ENCODE measurements at regions not wholly inside any gene's neighbourhood (a gene's known extent, or its start where the extent isn't known, plus 50 kb on each side); places are given as distances from the start of the nearest gene placed in this dataset.

DNA sequence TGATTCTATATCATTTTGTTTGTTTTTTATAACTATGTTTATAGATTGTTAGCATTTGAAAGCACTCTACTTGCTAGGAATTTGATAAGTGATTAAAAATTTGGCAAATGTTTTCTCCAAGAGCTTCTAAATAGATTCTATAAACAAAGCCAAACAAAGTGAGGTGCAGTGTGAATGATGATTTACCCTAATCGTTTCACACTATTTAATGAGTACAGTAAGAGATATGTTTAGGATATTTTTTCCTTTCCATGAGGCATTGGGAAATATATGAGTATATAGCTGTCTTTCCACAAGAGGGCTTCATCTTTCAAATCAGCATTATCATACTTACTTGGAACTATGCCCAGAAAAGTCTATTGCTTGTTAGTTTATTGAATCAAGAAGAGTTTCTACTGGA is 277.0 kb upstream of the BRINP3 start:
- Histone ChIP-seq H2AFZ (ENCODE audit: low read depth, low read length) (no peak overlapping the region), H3K27ac (ENCODE audit: low read depth, low read length) (no peak overlapping the region), H3K4me1 (ENCODE audit: insufficient read depth, low read length) (no peaks in the 10 kb centered on the region), H3K9ac (ENCODE audit: low read length) (no peak overlapping the region), H3K36me3 (ENCODE audit: insufficient read depth, low read length) (no peaks in the 10 kb centered on the region), H3K27me3 (ENCODE audit: insufficient read depth, low read length) (no peaks in the 10 kb centered on the region), H3K4me2 (ENCODE audit: low read length) (no peak overlapping the region), H3K4me3 (ENCODE audit: insufficient read depth, low read depth, low read length) (no peak overlapping the region), H4K20me1 (ENCODE audit: insufficient read depth, low read length) (no peaks in the 10 kb centered on the region), H3K79me2 (ENCODE audit: insufficient read depth, low read length) (no peaks in the 10 kb centered on the region), H3K9me3 (ENCODE audit: insufficient read depth, low read depth, low read length) (no peaks in the 10 kb centered on the region)
- H3K4me1 Mint-ChIP-seq (ENCODE audit: low read depth, unreplicated experiment): no peaks in the 10 kb centered on the region
- H3K27ac Mint-ChIP-seq (ENCODE audit: unreplicated experiment): no peak overlapping the region
- H3K27me3 Mint-ChIP-seq (ENCODE audit: low read depth, unreplicated experiment): no peaks in the 10 kb centered on the region
- no peaks in the 10 kb centered on the region for H3K36me3 Mint-ChIP-seq (ENCODE audit: low read depth, unreplicated experiment)
- H3K9me3 Mint-ChIP-seq (ENCODE audit: unreplicated experiment): no peaks in the 10 kb centered on the region
- TF ChIP-seq, protein P1, sequence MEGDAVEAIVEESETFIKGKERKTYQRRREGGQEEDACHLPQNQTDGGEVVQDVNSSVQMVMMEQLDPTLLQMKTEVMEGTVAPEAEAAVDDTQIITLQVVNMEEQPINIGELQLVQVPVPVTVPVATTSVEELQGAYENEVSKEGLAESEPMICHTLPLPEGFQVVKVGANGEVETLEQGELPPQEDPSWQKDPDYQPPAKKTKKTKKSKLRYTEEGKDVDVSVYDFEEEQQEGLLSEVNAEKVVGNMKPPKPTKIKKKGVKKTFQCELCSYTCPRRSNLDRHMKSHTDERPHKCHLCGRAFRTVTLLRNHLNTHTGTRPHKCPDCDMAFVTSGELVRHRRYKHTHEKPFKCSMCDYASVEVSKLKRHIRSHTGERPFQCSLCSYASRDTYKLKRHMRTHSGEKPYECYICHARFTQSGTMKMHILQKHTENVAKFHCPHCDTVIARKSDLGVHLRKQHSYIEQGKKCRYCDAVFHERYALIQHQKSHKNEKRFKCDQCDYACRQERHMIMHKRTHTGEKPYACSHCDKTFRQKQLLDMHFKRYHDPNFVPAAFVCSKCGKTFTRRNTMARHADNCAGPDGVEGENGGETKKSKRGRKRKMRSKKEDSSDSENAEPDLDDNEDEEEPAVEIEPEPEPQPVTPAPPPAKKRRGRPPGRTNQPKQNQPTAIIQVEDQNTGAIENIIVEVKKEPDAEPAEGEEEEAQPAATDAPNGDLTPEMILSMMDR (IDR thresholded peaks at IDR 0.05; ENCODE audit: insufficient read depth, low read depth, low read length): no peak
- TF ChIP-seq EZH2 (IDR thresholded peaks at IDR 0.05; ENCODE audit: insufficient read depth, low read length): no peak
- FAIRE-seq (no peak), DNase-seq (ENCODE audit: low read depth) (peak; percentile 40)
- no peak overlapping the region for H3K4me3 Mint-ChIP-seq (ENCODE audit: unreplicated experiment)

DNA sequence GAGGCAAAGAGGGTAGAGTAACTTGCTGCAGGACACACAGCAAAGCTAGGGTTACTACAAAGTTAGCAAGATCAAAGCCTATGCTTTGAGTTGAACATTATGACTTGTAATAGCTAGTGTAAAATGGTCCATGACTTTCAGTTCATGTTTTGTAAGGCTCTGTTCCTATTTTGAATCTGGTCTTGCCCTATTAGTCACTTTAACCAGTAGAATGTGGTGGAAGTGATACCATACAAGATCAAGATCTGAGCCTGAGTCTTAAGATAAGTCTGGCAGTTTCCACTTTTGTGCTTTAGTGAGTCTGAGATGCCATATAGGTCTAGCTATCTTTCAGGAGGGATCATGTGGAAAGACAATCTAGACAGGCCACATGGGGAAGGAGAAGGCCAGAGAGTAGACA is 282.1 kb upstream of the BRINP3 start:
- Mint-ChIP-seq H3K27ac (ENCODE audit: unreplicated experiment) (no peak overlapping the region), H3K4me1 (ENCODE audit: low read depth, unreplicated experiment) (no peaks in the 10 kb centered on the region)
- peak; percentile 37 for FAIRE-seq

GRCh38 chr1:190762325-190762724 is 284.7 kb upstream of the BRINP3 start:
- H3K27ac Mint-ChIP-seq (ENCODE audit: unreplicated experiment): no peak overlapping the region
- Histone ChIP-seq H3K27me3 (ENCODE audit: insufficient read depth, low read length) (no peaks in the 10 kb centered on the region), H3K27ac (ENCODE audit: low read depth, low read length) (no peak overlapping the region), H3K4me3 (ENCODE audit: insufficient read depth, low read depth, low read length) (no peak overlapping the region), H3K4me1 (ENCODE audit: insufficient read depth, low read length) (no peaks in the 10 kb centered on the region), H2AFZ (ENCODE audit: low read depth, low read length) (no peak overlapping the region), H3K79me2 (ENCODE audit: insufficient read depth, low read length) (no peaks in the 10 kb centered on the region), H3K4me2 (ENCODE audit: low read length) (no peak overlapping the region), H3K9me3 (ENCODE audit: insufficient read depth, low read depth, low read length) (no peaks in the 10 kb centered on the region), H3K9ac (ENCODE audit: low read length) (no peak overlapping the region), H3K36me3 (ENCODE audit: insufficient read depth, low read length) (no peaks in the 10 kb centered on the region), H4K20me1 (ENCODE audit: insufficient read depth, low read length) (no peaks in the 10 kb centered on the region)
- no peak overlapping the region for H3K4me3 Mint-ChIP-seq (ENCODE audit: unreplicated experiment)
- FAIRE-seq (no peak), DNase-seq (ENCODE audit: low read depth) (no peak)
- H3K4me1 Mint-ChIP-seq (ENCODE audit: low read depth, unreplicated experiment): no peaks in the 10 kb centered on the region
- H3K9me3 Mint-ChIP-seq (ENCODE audit: unreplicated experiment): no peaks in the 10 kb centered on the region
- H3K36me3 Mint-ChIP-seq (ENCODE audit: low read depth, unreplicated experiment): no peaks in the 10 kb centered on the region
- no peak for TF ChIP-seq EZH2 (IDR thresholded peaks at IDR 0.05; ENCODE audit: insufficient read depth, low read length)
- TF ChIP-seq, protein P1 (IDR thresholded peaks at IDR 0.05; ENCODE audit: insufficient read depth, low read depth, low read length): no peak
- H3K27me3 Mint-ChIP-seq (ENCODE audit: low read depth, unreplicated experiment): no peaks in the 10 kb centered on the region

More for the DNA sequence above, 282.1 kb upstream of the BRINP3 start:
- H3K79me2 ChIP-seq (ENCODE audit: insufficient read depth, low read length): no peaks in the 10 kb centered on the region
- no peaks in the 10 kb centered on the region for H4K20me1 ChIP-seq (ENCODE audit: insufficient read depth, low read length)
- H3K4me3 ChIP-seq (ENCODE audit: insufficient read depth, low read depth, low read length): no peak overlapping the region
- H3K27me3 ChIP-seq (ENCODE audit: insufficient read depth, low read length): no peaks in the 10 kb centered on the region
- no peak overlapping the region for H3K4me2 ChIP-seq (ENCODE audit: low read length)
- no peaks in the 10 kb centered on the region for H3K27me3 Mint-ChIP-seq (ENCODE audit: low read depth, unreplicated experiment)
- no peaks in the 10 kb centered on the region for H3K9me3 ChIP-seq (ENCODE audit: insufficient read depth, low read depth, low read length)
- H3K9ac ChIP-seq (ENCODE audit: low read length): no peak overlapping the region
- no peak overlapping the region for H2AFZ ChIP-seq (ENCODE audit: low read depth, low read length)
- no peaks in the 10 kb centered on the region for H3K36me3 ChIP-seq (ENCODE audit: insufficient read depth, low read length)
- no peak overlapping the region for H3K27ac ChIP-seq (ENCODE audit: low read depth, low read length)
- H3K4me3 Mint-ChIP-seq (ENCODE audit: unreplicated experiment): no peak overlapping the region
- no peaks in the 10 kb centered on the region for H3K4me1 ChIP-seq (ENCODE audit: insufficient read depth, low read length)
- TF ChIP-seq, protein P1 (IDR thresholded peaks at IDR 0.05; ENCODE audit: insufficient read depth, low read depth, low read length): no peak
- no peak for TF ChIP-seq EZH2 (IDR thresholded peaks at IDR 0.05; ENCODE audit: insufficient read depth, low read length)
- H3K36me3 Mint-ChIP-seq (ENCODE audit: low read depth, unreplicated experiment): no peaks in the 10 kb centered on the region
- H3K9me3 Mint-ChIP-seq (ENCODE audit: unreplicated experiment): no peaks in the 10 kb centered on the region
- DNase-seq (ENCODE audit: low read depth): no peak
